Activated T-helper 17 cell treated with anti-CD3 and anti-CD28 coated beads, Interleukin-2, amount 50 U/mL, for 72 hours (primary cell): ENCODE measurements at regions not wholly inside any gene's neighbourhood (a gene's known extent, or its start where the extent isn't known, plus 50 kb on each side); places are given as distances from the start of the nearest gene placed in this dataset.

ENCODE experiments used
- ATAC-seq: fragments of 150-1000 bp; cut with Tn5 transposase; replicated peaks from 2 replicates; pipeline ENCODE4 v1.10.0; 2021; ENCODE audit warnings: mild to moderate bottlenecking, moderate library complexity
- H3K27ac Mint-ChIP-seq: one replicate; pipeline ENCODE4 v1.8.0; 2022; ENCODE audit warnings: mixed read lengths
- H3K27me3 Mint-ChIP-seq: one replicate; pipeline ENCODE4 v1.8.0; 2022; ENCODE audit warnings: mixed read lengths
- H3K36me3 Mint-ChIP-seq: one replicate; pipeline ENCODE4 v1.8.0; 2022; ENCODE audit warnings: low read depth, mild to moderate bottlenecking, mixed read lengths
- H3K4me1 Mint-ChIP-seq: one replicate; pipeline ENCODE4 v1.8.0; 2022; ENCODE audit warnings: mixed read lengths
- H3K4me3 Mint-ChIP-seq: one replicate; pipeline ENCODE4 v1.8.0; 2022; ENCODE audit warnings: mild to moderate bottlenecking, mixed read lengths
- H3K9me3 Mint-ChIP-seq: one replicate; pipeline ENCODE4 v1.8.0; 2022; ENCODE audit warnings: mixed read lengths

GRCh38 chr17:77665833-77666232 lies 292.7 kb upstream of the TNRC6C start:
- no peak for ATAC-seq
- Mint-ChIP-seq H3K9me3 (peaks cover 5% of the 10 kb centered on the region), H3K27ac (peak overlapping the region; percentile 93), H3K4me1 (peaks cover 27% of the 10 kb centered on the region), H3K36me3 (no peaks in the 10 kb centered on the region), H3K4me3 (peak overlapping the region; percentile 87), H3K27me3 (no peaks in the 10 kb centered on the region)

GRCh38 chr17:77666462-77666861 lies 292.0 kb upstream of the TNRC6C start:
- peaks cover 27% of the 10 kb centered on the region for H3K4me1 Mint-ChIP-seq
- H3K36me3 Mint-ChIP-seq, result no peaks in the 10 kb centered on the region
- H3K27me3 Mint-ChIP-seq, result no peaks in the 10 kb centered on the region
- peaks cover 5% of the 10 kb centered on the region for H3K9me3 Mint-ChIP-seq
- peak; percentile 13 for ATAC-seq
- peak overlapping the region; percentile 93 for H3K27ac Mint-ChIP-seq
- peak overlapping the region; percentile 87 for H3K4me3 Mint-ChIP-seq

GRCh38 chr17:77666881-77667395 lies 291.6 kb upstream of the TNRC6C start:
- Mint-ChIP-seq H3K27ac (peak overlapping the region; percentile 93), H3K36me3 (no peaks in the 10 kb centered on the region), H3K4me1 (peaks cover 31% of the 10 kb centered on the region), H3K4me3 (peak overlapping the region; percentile 87), H3K27me3 (no peaks in the 10 kb centered on the region), H3K9me3 (peaks cover 5% of the 10 kb centered on the region)
- ATAC-seq, result peak; percentile 87

DNA sequence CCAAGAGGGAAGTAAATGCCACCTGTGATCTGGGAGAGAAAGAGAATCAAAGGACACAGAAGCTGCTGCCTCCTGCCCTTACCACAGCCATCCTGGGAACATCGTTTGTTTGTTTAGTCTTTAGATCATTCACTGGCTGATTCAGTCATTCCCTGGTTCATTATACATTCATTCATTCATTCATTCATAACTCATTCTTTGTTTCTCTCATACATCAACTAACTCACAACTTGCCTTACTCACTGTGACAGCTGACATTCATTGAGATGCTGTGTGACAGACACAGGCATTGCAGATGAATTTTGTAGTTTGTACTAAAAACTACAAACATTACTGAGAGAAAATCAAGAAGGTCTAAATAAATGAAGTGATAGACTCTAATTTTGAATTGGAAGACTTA lies 291.0 kb upstream of the TNRC6C start:
- Mint-ChIP-seq H3K27me3 (no peaks in the 10 kb centered on the region), H3K27ac (peak overlapping the region; percentile 93), H3K36me3 (peaks cover 3% of the 10 kb centered on the region), H3K4me3 (peak overlapping the region; percentile 87), H3K9me3 (peaks cover 5% of the 10 kb centered on the region), H3K4me1 (peaks cover 31% of the 10 kb centered on the region)
- ATAC-seq, result peak; percentile 82

DNA sequence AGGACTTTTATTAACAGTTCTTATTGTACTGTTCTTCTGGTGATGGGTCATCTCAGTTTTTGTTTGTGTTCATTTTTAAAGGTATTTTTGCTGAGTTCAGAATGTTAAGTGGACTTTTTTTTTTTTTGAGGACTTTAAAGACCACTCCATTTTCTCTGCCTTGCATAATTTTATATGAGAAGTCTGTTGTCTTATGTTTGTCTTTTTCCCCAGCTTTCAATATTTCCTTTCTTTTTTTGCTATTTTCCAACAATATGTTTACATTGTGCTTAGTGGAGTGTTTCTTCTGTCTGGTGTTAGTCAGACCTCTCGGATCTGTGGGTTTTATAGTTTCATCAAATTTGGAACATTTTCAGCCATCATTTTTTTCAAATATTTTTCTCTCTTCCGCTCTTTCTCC lies 290.0 kb upstream of the TNRC6C start:
- Mint-ChIP-seq H3K4me3 (peak overlapping the region; percentile 63), H3K4me1 (peaks cover 32% of the 10 kb centered on the region), H3K27me3 (no peaks in the 10 kb centered on the region), H3K36me3 (peaks cover 14% of the 10 kb centered on the region), H3K9me3 (peaks cover 5% of the 10 kb centered on the region), H3K27ac (peak overlapping the region; percentile 85)
- ATAC-seq, result no peak

GRCh38 chr17:77670173-77670572 lies 288.3 kb upstream of the TNRC6C start:
- Mint-ChIP-seq H3K4me3 (no peak overlapping the region), H3K27me3 (no peaks in the 10 kb centered on the region), H3K4me1 (peaks cover 36% of the 10 kb centered on the region), H3K9me3 (peaks cover 5% of the 10 kb centered on the region), H3K27ac (peak overlapping the region; percentile 36), H3K36me3 (peaks cover 17% of the 10 kb centered on the region)
- no peak for ATAC-seq

DNA sequence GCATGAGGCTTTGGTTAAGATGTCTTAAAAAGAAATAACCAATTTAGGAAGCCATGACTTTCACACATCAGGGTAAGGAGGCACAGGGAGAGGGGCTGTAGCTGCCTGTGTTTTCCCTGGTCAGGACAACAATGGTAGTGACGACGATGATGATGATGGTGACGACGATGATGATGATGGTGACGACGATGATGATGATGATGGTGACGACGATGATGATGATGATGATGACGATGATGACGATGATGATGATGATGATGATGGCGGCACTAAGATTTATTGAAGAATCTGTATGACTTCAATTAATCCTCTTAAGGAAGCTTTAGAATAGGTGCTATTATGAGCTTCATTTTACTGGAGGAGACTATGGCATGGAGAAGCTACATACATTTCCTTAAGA lies 284.1 kb upstream of the TNRC6C start:
- no peak for ATAC-seq
- no peak overlapping the region for H3K27ac Mint-ChIP-seq

GRCh38 chr17:77675411-77675810 lies 283.1 kb upstream of the TNRC6C start:
- H3K36me3 Mint-ChIP-seq, result peaks cover 17% of the 10 kb centered on the region
- no peak for ATAC-seq
- no peak overlapping the region for H3K27ac Mint-ChIP-seq
- H3K4me3 Mint-ChIP-seq, result no peak overlapping the region
- H3K9me3 Mint-ChIP-seq, result no peaks in the 10 kb centered on the region
- H3K27me3 Mint-ChIP-seq, result no peaks in the 10 kb centered on the region
- peaks cover 14% of the 10 kb centered on the region for H3K4me1 Mint-ChIP-seq

More for the DNA sequence above, 284.1 kb upstream of the TNRC6C start:
- H3K36me3 Mint-ChIP-seq, result peaks cover 17% of the 10 kb centered on the region
- no peaks in the 10 kb centered on the region for H3K27me3 Mint-ChIP-seq
- peaks cover 14% of the 10 kb centered on the region for H3K4me1 Mint-ChIP-seq
- no peaks in the 10 kb centered on the region for H3K9me3 Mint-ChIP-seq
- no peak overlapping the region for H3K4me3 Mint-ChIP-seq

DNA sequence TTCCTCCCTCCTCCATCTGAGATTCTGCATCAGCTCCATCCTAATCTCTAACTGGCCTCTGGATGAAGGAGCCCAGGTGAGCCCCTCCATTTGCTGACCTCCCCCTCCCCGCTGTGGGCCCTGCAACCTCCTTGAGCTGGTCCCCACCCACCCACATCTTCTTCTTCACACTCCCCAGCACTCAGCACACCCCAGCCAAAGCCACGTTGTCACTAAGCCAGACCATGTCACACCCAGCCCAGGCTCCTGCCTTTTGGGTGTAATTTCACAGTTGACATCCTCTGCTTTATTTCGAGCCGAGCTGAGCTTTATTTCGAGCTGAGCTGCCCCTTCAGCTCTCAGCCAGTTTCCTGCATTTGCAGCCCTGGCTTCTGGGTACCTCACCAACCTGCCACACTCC lies 282.7 kb upstream of the TNRC6C start:
- Mint-ChIP-seq H3K9me3 (no peaks in the 10 kb centered on the region), H3K27ac (no peak overlapping the region), H3K4me3 (no peak overlapping the region), H3K4me1 (peaks cover 14% of the 10 kb centered on the region), H3K36me3 (peaks cover 17% of the 10 kb centered on the region), H3K27me3 (no peaks in the 10 kb centered on the region)
- no peak for ATAC-seq

DNA sequence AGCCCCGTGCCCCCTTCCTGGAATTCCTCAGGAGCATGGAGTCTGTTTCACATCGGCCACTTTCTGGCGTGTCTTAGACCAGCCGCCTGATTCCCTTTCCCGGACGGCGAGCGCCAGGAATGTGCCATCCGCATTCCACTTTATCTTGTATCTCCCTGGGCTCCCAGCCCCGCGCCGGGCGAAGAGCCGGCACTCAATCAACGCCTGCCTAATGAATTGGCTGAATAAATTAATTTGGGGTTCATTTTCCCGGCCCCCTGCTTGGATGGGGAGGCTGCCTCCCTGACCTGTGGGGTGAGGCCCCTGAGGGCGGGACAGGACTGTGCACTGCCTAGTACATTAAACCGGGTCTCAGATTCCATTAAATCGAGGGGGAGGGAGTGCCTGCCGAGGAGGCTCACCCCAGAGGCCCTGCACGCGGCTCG lies 282.3 kb upstream of the TNRC6C start:
- Mint-ChIP-seq H3K27me3 (no peaks in the 10 kb centered on the region), H3K36me3 (peaks cover 17% of the 10 kb centered on the region), H3K27ac (no peak overlapping the region), H3K9me3 (no peaks in the 10 kb centered on the region), H3K4me1 (peaks cover 14% of the 10 kb centered on the region), H3K4me3 (no peak overlapping the region)
- no peak for ATAC-seq

- H3K27me3 Mint-ChIP-seq, result no peaks in the 10 kb centered on the region
- ATAC-seq, result no peak
- H3K4me1 Mint-ChIP-seq, result peaks cover 11% of the 10 kb centered on the region
- H3K4me3 Mint-ChIP-seq, result no peak overlapping the region
- H3K9me3 Mint-ChIP-seq, result no peaks in the 10 kb centered on the region
- peaks cover 17% of the 10 kb centered on the region for H3K36me3 Mint-ChIP-seq
- H3K27ac Mint-ChIP-seq, result no peak overlapping the region
These were observed 281.3 kb upstream of the TNRC6C start for GRCh38 chr17:77677211-77677610.

- Mint-ChIP-seq H3K4me1 (peaks cover 11% of the 10 kb centered on the region), H3K27ac (no peak overlapping the region), H3K4me3 (no peak overlapping the region), H3K27me3 (no peaks in the 10 kb centered on the region), H3K9me3 (no peaks in the 10 kb centered on the region), H3K36me3 (peaks cover 12% of the 10 kb centered on the region)
- no peak for ATAC-seq
These were observed 280.9 kb upstream of the TNRC6C start for GRCh38 chr17:77677630-77678029.

DNA sequence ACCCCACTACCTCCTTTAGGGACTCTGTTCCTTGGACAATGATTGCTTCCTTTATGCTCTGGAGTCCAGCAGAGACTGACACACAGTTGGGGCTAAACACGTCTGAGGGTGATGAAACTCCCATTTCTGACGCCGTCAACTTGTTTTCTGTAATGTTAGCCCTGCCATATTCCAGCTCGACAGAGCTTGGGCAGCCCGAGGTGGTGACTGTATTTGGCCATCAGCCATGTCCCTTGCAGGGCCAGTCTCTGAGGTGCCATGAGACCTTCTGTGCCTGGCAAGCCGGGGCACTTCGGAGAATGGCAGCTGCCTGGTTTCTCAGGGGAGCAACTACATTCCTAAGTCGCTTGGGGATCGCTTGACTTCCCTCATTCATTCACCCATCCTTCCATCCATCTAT lies 278.9 kb upstream of the TNRC6C start:
- H3K27me3 Mint-ChIP-seq, result no peaks in the 10 kb centered on the region
- H3K4me3 Mint-ChIP-seq, result no peak overlapping the region
- ATAC-seq, result no peak
- peaks cover 5% of the 10 kb centered on the region for H3K4me1 Mint-ChIP-seq
- no peaks in the 10 kb centered on the region for H3K36me3 Mint-ChIP-seq
- H3K9me3 Mint-ChIP-seq, result no peaks in the 10 kb centered on the region
- H3K27ac Mint-ChIP-seq, result peak overlapping the region; percentile 37

DNA sequence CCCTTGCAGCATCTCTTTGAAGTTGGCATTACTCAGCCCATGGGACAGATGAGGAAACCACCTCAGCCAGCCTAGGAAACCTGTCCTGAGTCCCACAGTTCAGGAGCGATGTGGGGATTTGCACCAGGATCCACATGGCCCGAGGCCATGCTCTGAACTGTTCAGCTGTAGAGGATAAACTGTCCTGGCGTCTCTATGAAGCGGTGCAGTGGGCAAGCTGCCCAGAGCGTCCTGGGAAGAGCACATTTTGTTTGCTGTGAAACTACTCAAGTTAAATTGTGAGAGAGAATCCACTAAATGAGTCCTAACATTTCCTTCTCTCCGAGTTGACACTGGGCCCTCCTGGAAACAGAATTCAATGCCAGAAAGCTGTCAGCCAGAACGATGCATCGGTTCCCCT lies 276.6 kb upstream of the TNRC6C start:
- Mint-ChIP-seq H3K36me3 (no peaks in the 10 kb centered on the region), H3K4me3 (no peak overlapping the region), H3K4me1 (peaks cover 5% of the 10 kb centered on the region), H3K9me3 (no peaks in the 10 kb centered on the region), H3K27me3 (no peaks in the 10 kb centered on the region), H3K27ac (no peak overlapping the region)
- no peak for ATAC-seq

DNA sequence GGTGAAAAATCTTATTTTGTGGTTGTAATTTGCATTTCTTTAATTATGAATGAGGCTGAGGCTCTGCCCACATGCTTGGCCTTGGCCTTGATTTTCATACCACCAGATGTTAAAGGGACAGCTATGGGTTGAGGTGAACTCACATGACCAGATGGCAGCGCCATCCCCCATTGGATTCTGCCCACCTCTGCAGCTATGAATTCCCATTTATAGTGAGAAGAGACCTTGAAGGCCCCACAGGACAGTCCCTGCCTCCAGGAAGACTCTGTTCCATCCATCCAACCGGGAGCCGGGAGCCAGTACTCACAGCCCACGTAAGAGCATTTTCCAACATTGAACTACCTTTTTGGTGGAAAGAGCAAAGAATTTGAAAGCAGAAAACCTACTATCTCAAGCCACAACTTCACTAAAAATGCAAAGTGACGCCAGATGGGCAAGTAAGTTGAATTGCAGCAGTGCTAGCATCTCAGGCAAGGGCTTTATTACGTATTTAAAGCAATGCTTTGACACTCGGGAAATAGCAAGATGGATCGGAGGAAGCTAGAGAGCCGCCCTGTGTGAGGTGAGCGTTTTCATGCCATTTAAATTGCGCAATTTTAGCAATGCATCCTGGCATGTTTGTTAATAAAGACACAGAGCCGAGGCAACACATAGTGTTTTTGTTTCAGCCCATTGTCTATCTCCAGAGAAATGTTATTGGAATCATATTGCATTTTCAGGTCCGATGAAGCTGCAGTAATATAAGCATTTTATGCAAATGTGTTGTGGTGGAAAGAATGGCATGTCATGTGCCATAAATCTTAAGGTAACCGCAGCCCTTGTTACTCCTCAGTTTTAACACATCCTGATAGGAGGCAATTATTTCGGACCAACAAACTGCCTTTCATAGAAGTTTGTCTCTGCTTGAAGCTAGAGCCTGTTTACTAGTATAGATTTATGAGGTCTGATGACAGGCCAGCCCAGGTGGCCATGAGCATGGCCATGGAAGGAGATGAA lies 273.4 kb upstream of the TNRC6C start:
- Mint-ChIP-seq H3K9me3 (no peaks in the 10 kb centered on the region), H3K36me3 (no peaks in the 10 kb centered on the region), H3K27me3 (no peaks in the 10 kb centered on the region), H3K4me1 (no peaks in the 10 kb centered on the region), H3K4me3 (no peak overlapping the region), H3K27ac (no peak overlapping the region)
- ATAC-seq, result no peak
